Activated CD4-positive, alpha-beta T cell treated with anti-CD3 and anti-CD28 coated beads for 36 hours (primary cell): ENCODE measurements at regions not wholly inside any gene's neighbourhood (a gene's known extent, or its start where the extent isn't known, plus 50 kb on each side); places are given as distances from the start of the nearest gene placed in this dataset.
A peak's percentile ranks its signal among the peaks of the same experiment; 100 is the strongest.

ENCODE experiments used
- ATAC-seq: fragments of 200-7000 bp; cut with Tn5 transposase; one replicate; pipeline ENCODE4 v1.10.0; 2021; ENCODE audit warnings: mild to moderate bottlenecking, moderate library complexity
- CTCF ChIA-PET: fragments of 350-600 bp; sonication (Branson Sonifier 250); formaldehyde crosslinking; loops from one replicate; lab custom pipeline; 2021; ENCODE audit warnings: antibody characterized with exemption; lab: Charles Lee
- POLR2A ChIA-PET: fragments of 350-600 bp; sonication (Branson Sonifier 250); formaldehyde crosslinking; loops from one replicate; lab custom pipeline; 2021; ENCODE audit warnings: antibody characterized with exemption, inconsistent platforms; lab: Charles Lee
- DNase-seq: peaks from one replicate; pipeline ENCODE4 v3.0.0-alpha.2; 2020
- H3K27ac Mint-ChIP-seq: one replicate; pipeline ENCODE4 v1.8.0; 2021; ENCODE audit warnings: mixed read lengths
- H3K27me3 Mint-ChIP-seq: one replicate; pipeline ENCODE4 v1.8.0; 2021; ENCODE audit warnings: mixed read lengths
- H3K36me3 Mint-ChIP-seq: one replicate; pipeline ENCODE4 v1.8.0; 2021; ENCODE audit warnings: low read depth, mixed read lengths
- H3K4me1 Mint-ChIP-seq: one replicate; pipeline ENCODE4 v1.8.0; 2021; ENCODE audit warnings: mixed read lengths
- H3K4me3 Mint-ChIP-seq: one replicate; pipeline ENCODE4 v1.8.0; 2021; ENCODE audit warnings: mild to moderate bottlenecking, moderate library complexity, mixed read lengths
- H3K9me3 Mint-ChIP-seq: one replicate; pipeline ENCODE4 v1.8.0; 2021; ENCODE audit warnings: low read depth, mixed read lengths
- intact Hi-C, 2 experiments: fragments of 100-400 bp; cut with DNase I in 1 of 2; cut with micrococcal nuclease in 1 of 2; formaldehyde crosslinking; loops; one replicate each; pipeline versions ENCODE4 v1.14.2 to v1.15.1; 2022 to 2024; cut with DNase I, micrococcal nuclease

GRCh38 chr4:175916626-175917351 is 104.7 kb upstream of the GPM6A start:
- Mint-ChIP-seq H3K27ac (no peak overlapping the region), H3K9me3 (no peaks in the 10 kb centered on the region), H3K27me3 (peaks cover 3% of the 10 kb centered on the region), H3K36me3 (no peaks in the 10 kb centered on the region), H3K4me1 (no peaks in the 10 kb centered on the region), H3K4me3 (no peak overlapping the region)
- POLR2A ChIA-PET, result no interaction called here
- CTCF ChIA-PET, result no interaction called here
- intact Hi-C loops, result no loop called here
- DNase-seq, result no peak
- ATAC-seq, result no peak

GRCh38 chr4:175927121-175927520 is 115.1 kb upstream of the GPM6A start:
- H3K27ac Mint-ChIP-seq, result no peak overlapping the region
- H3K36me3 Mint-ChIP-seq, result no peaks in the 10 kb centered on the region
- H3K27me3 Mint-ChIP-seq, result no peaks in the 10 kb centered on the region
- H3K4me3 Mint-ChIP-seq, result no peak overlapping the region
- CTCF ChIA-PET, result interaction anchor here (0.8 kb wide), 1 partner anchor 27 kb away, joined by 3 read pairs; no protein-coding TSS in a partner anchor
- H3K9me3 Mint-ChIP-seq, result no peaks in the 10 kb centered on the region
- POLR2A ChIA-PET, result no interaction called here
- intact Hi-C loops, result no loop called here
- no peaks in the 10 kb centered on the region for H3K4me1 Mint-ChIP-seq
- ATAC-seq (no peak), DNase-seq (no peak)

GRCh38 chr4:175929441-175929840 is 117.4 kb upstream of the GPM6A start:
- no peak overlapping the region for H3K4me3 Mint-ChIP-seq
- ATAC-seq, result no peak
- H3K4me1 Mint-ChIP-seq, result no peaks in the 10 kb centered on the region
- H3K27me3 Mint-ChIP-seq, result no peaks in the 10 kb centered on the region
- DNase-seq, result no peak
- H3K9me3 Mint-ChIP-seq, result no peaks in the 10 kb centered on the region
- ChIA-PET CTCF (no interaction called here), POLR2A (no interaction called here)
- H3K27ac Mint-ChIP-seq, result no peak overlapping the region
- intact Hi-C loops, result no loop called here
- no peaks in the 10 kb centered on the region for H3K36me3 Mint-ChIP-seq

- no peak overlapping the region for H3K4me3 Mint-ChIP-seq
- H3K27me3 Mint-ChIP-seq, result no peaks in the 10 kb centered on the region
- no peaks in the 10 kb centered on the region for H3K4me1 Mint-ChIP-seq
- H3K9me3 Mint-ChIP-seq, result no peaks in the 10 kb centered on the region
- no peak overlapping the region for H3K27ac Mint-ChIP-seq
- ChIA-PET POLR2A (no interaction called here), CTCF (interaction anchor here (0.6 kb wide), 1 partner anchor 218 kb away, joined by 3 read pairs; no protein-coding TSS in a partner anchor)
- ATAC-seq, result no peak
- intact Hi-C loops, result no loop called here
- no peaks in the 10 kb centered on the region for H3K36me3 Mint-ChIP-seq
- no peak for DNase-seq
Measured at GRCh38 chr4:175929932-175930331, 117.9 kb upstream of the GPM6A start.

GRCh38 chr4:175930471-175930870 is 118.4 kb upstream of the GPM6A start:
- Mint-ChIP-seq H3K4me3 (no peak overlapping the region), H3K36me3 (no peaks in the 10 kb centered on the region), H3K27me3 (no peaks in the 10 kb centered on the region), H3K9me3 (no peaks in the 10 kb centered on the region), H3K4me1 (no peaks in the 10 kb centered on the region), H3K27ac (no peak overlapping the region)
- POLR2A ChIA-PET, result no interaction called here
- intact Hi-C loops, result no loop called here
- CTCF ChIA-PET, result interaction anchor here (0.6 kb wide), 1 partner anchor 217 kb away, joined by 3 read pairs; no protein-coding TSS in a partner anchor
- DNase-seq (no peak), ATAC-seq (no peak)

GRCh38 chr4:175932116-175932515 is 120.1 kb upstream of the GPM6A start:
- H3K9me3 Mint-ChIP-seq, result no peaks in the 10 kb centered on the region
- H3K27ac Mint-ChIP-seq, result no peak overlapping the region
- intact Hi-C loops, result no loop called here
- H3K4me1 Mint-ChIP-seq, result no peaks in the 10 kb centered on the region
- no peak overlapping the region for H3K4me3 Mint-ChIP-seq
- POLR2A ChIA-PET, result no interaction called here
- CTCF ChIA-PET, result no interaction called here
- DNase-seq (no peak), ATAC-seq (no peak)
- no peaks in the 10 kb centered on the region for H3K27me3 Mint-ChIP-seq
- H3K36me3 Mint-ChIP-seq, result no peaks in the 10 kb centered on the region

GRCh38 chr4:175934506-175934905 is 122.4 kb upstream of the GPM6A start:
- CTCF ChIA-PET, result no interaction called here
- Mint-ChIP-seq H3K4me1 (no peaks in the 10 kb centered on the region), H3K9me3 (no peaks in the 10 kb centered on the region), H3K27me3 (no peaks in the 10 kb centered on the region), H3K27ac (no peak overlapping the region), H3K36me3 (no peaks in the 10 kb centered on the region), H3K4me3 (no peak overlapping the region)
- intact Hi-C loops, result no loop called here
- DNase-seq (no peak), ATAC-seq (no peak)
- POLR2A ChIA-PET, result no interaction called here

GRCh38 chr4:175935016-175935661 is 123.1 kb upstream of the GPM6A start:
- Mint-ChIP-seq H3K27me3 (no peaks in the 10 kb centered on the region), H3K4me3 (no peak overlapping the region), H3K36me3 (no peaks in the 10 kb centered on the region), H3K9me3 (no peaks in the 10 kb centered on the region), H3K4me1 (no peaks in the 10 kb centered on the region), H3K27ac (no peak overlapping the region)
- ChIA-PET POLR2A (no interaction called here), CTCF (no interaction called here)
- no peak for ATAC-seq
- DNase-seq, result no peak
- intact Hi-C loops, result no loop called here

- H3K4me3 Mint-ChIP-seq, result no peak overlapping the region
- H3K27me3 Mint-ChIP-seq, result peaks cover 3% of the 10 kb centered on the region
- no peaks in the 10 kb centered on the region for H3K36me3 Mint-ChIP-seq
Measured at GRCh38 chr4:175944126-175944910, 121.3 kb upstream of the WDR17 start.

GRCh38 chr4:175946472-175947116 is 119.0 kb upstream of the WDR17 start:
- no peak overlapping the region for H3K27ac Mint-ChIP-seq
- intact Hi-C loops, result loop anchor here (1.0 kb wide), 1 partner anchor 395 kb away; no protein-coding TSS in a partner anchor

More at GRCh38 chr4:175944126-175944910, 121.3 kb upstream of the WDR17 start:
- POLR2A ChIA-PET, result no interaction called here
- intact Hi-C loops, result no loop called here
- no peak for ATAC-seq
- peaks cover 6% of the 10 kb centered on the region for H3K4me1 Mint-ChIP-seq
- DNase-seq, result no peak
- H3K9me3 Mint-ChIP-seq, result no peaks in the 10 kb centered on the region
- CTCF ChIA-PET, result interaction anchor here (0.7 to 0.8 kb wide), 2 partner anchors 16 to 349 kb away, joined by 3 read pairs; no protein-coding TSS in a partner anchor
- no peak overlapping the region for H3K27ac Mint-ChIP-seq

GRCh38 chr4:175947117-175947722 is 118.4 kb upstream of the WDR17 start:
- ATAC-seq, result no peak
- CTCF ChIA-PET, result interaction anchor here (1.0 to 1.5 kb wide), 3 partner anchors 16 to 394 kb away, joined by 3 to 7 read pairs (median 3); no protein-coding TSS in a partner anchor

More at GRCh38 chr4:175946472-175947116, 119.0 kb upstream of the WDR17 start:
- Mint-ChIP-seq H3K4me3 (no peak overlapping the region), H3K27me3 (peaks cover 2% of the 10 kb centered on the region), H3K4me1 (peaks cover 6% of the 10 kb centered on the region), H3K9me3 (no peaks in the 10 kb centered on the region), H3K36me3 (no peaks in the 10 kb centered on the region)
- CTCF ChIA-PET, result interaction anchor here (0.6 to 1.5 kb wide), 4 partner anchors 16 to 395 kb away, joined by 3 to 7 read pairs (median 3); no protein-coding TSS in a partner anchor
- POLR2A ChIA-PET, result no interaction called here
- ATAC-seq (peak; percentile 26), DNase-seq (no peak)

More at GRCh38 chr4:175947117-175947722, 118.4 kb upstream of the WDR17 start:
- Mint-ChIP-seq H3K4me1 (peaks cover 6% of the 10 kb centered on the region), H3K27me3 (peaks cover 2% of the 10 kb centered on the region), H3K4me3 (no peak overlapping the region), H3K27ac (no peak overlapping the region), H3K36me3 (no peaks in the 10 kb centered on the region), H3K9me3 (no peaks in the 10 kb centered on the region)
- POLR2A ChIA-PET, result no interaction called here
- no peak for DNase-seq
- intact Hi-C loops, result loop anchor here (1.0 kb wide), 1 partner anchor 394 kb away; no protein-coding TSS in a partner anchor
